ENCODE measurements at regions not wholly inside any gene's neighbourhood (a gene's known extent, or its start where the extent isn't known, plus 50 kb on each side); places are given as distances from the start of the nearest gene placed in this dataset.

GRCh38 chr3:61311044-61311443, 59.8 kb upstream of the FHIT start:
- intact Hi-C loops (cut with micrococcal nuclease) = no loop called here
- Mint-ChIP-seq H3K9me3 (ENCODE audit: unreplicated experiment) (no peaks in the 10 kb centered on the region), H3K4me1 (ENCODE audit: insufficient read depth, unreplicated experiment) (no peaks in the 10 kb centered on the region), H3K27me3 (ENCODE audit: insufficient read depth, unreplicated experiment) (peaks cover 85% of the 10 kb centered on the region), H3K36me3 (ENCODE audit: insufficient read depth, unreplicated experiment) (no peaks in the 10 kb centered on the region), H3K27ac (ENCODE audit: low read depth, unreplicated experiment) (no peak overlapping the region), H3K4me3 (ENCODE audit: unreplicated experiment) (no peak overlapping the region)
- ChIA-PET POLR2A (interaction anchor here (0.6 kb wide), 1 partner anchor 233 kb away, joined by 3 read pairs; no protein-coding TSS in a partner anchor), CTCF (no interaction called here)
- no TSS peak for BruUV-seq (replicated peaks)
- no peak for DNase-seq (ENCODE audit: unreplicated experiment)
- no peak for TF ChIP-seq CTCF (IDR thresholded peaks at IDR 0.05; ENCODE audit: unreplicated experiment)

GRCh38 chr3:61315871-61316270, 64.6 kb upstream of the FHIT start:
- Mint-ChIP-seq H3K4me3 (ENCODE audit: unreplicated experiment) (no peak overlapping the region), H3K9me3 (ENCODE audit: unreplicated experiment) (no peaks in the 10 kb centered on the region), H3K27ac (ENCODE audit: low read depth, unreplicated experiment) (no peak overlapping the region), H3K36me3 (ENCODE audit: insufficient read depth, unreplicated experiment) (no peaks in the 10 kb centered on the region), H3K4me1 (ENCODE audit: insufficient read depth, unreplicated experiment) (no peaks in the 10 kb centered on the region), H3K27me3 (ENCODE audit: insufficient read depth, unreplicated experiment) (peaks cover 74% of the 10 kb centered on the region)
- intact Hi-C loops (cut with micrococcal nuclease) = no loop called here
- DNase-seq (ENCODE audit: unreplicated experiment) = peak; percentile 40
- no peak for TF ChIP-seq CTCF (IDR thresholded peaks at IDR 0.05; ENCODE audit: unreplicated experiment)
- ChIA-PET CTCF (no interaction called here), POLR2A (no interaction called here)
- no TSS peak for BruUV-seq (replicated peaks)

GRCh38 chr3:61323094-61323493, 71.8 kb upstream of the FHIT start:
- no peak for DNase-seq (ENCODE audit: unreplicated experiment)
- Mint-ChIP-seq H3K27me3 (ENCODE audit: insufficient read depth, unreplicated experiment) (peaks cover 60% of the 10 kb centered on the region), H3K4me3 (ENCODE audit: unreplicated experiment) (no peak overlapping the region), H3K36me3 (ENCODE audit: insufficient read depth, unreplicated experiment) (no peaks in the 10 kb centered on the region), H3K9me3 (ENCODE audit: unreplicated experiment) (no peaks in the 10 kb centered on the region), H3K4me1 (ENCODE audit: insufficient read depth, unreplicated experiment) (no peaks in the 10 kb centered on the region), H3K27ac (ENCODE audit: low read depth, unreplicated experiment) (no peak overlapping the region)
- no TSS peak for BruUV-seq (replicated peaks)
- intact Hi-C loops (cut with micrococcal nuclease) = no loop called here
- POLR2A ChIA-PET = no interaction called here
- no peak for TF ChIP-seq CTCF (IDR thresholded peaks at IDR 0.05; ENCODE audit: unreplicated experiment)
- CTCF ChIA-PET = no interaction called here

GRCh38 chr3:61331929-61332552, 80.8 kb upstream of the FHIT start:
- CTCF ChIA-PET = interaction anchor here (0.6 kb wide), 1 partner anchor 59 kb away, joined by 5 read pairs; no protein-coding TSS in a partner anchor
- no peaks in the 10 kb centered on the region for H3K4me1 Mint-ChIP-seq (ENCODE audit: insufficient read depth, unreplicated experiment)
- no peaks in the 10 kb centered on the region for H3K36me3 Mint-ChIP-seq (ENCODE audit: insufficient read depth, unreplicated experiment)
- H3K27ac Mint-ChIP-seq (ENCODE audit: low read depth, unreplicated experiment) = no peak overlapping the region
- intact Hi-C loops (cut with micrococcal nuclease) = no loop called here
- H3K4me3 Mint-ChIP-seq (ENCODE audit: unreplicated experiment) = no peak overlapping the region
- POLR2A ChIA-PET = interaction anchor here (0.5 kb wide), 1 partner anchor 649 kb away, joined by 3 read pairs; no protein-coding TSS in a partner anchor
- H3K27me3 Mint-ChIP-seq (ENCODE audit: insufficient read depth, unreplicated experiment) = peaks cover 74% of the 10 kb centered on the region
- DNase-seq (ENCODE audit: unreplicated experiment) = no peak
- no TSS peak for BruUV-seq (replicated peaks)
- no peak for TF ChIP-seq CTCF (IDR thresholded peaks at IDR 0.05; ENCODE audit: unreplicated experiment)
- no peaks in the 10 kb centered on the region for H3K9me3 Mint-ChIP-seq (ENCODE audit: unreplicated experiment)

Measured in MCF 10A (cell line).